ENCODE measurements at regions not wholly inside any gene's neighbourhood (a gene's known extent, or its start where the extent isn't known, plus 50 kb on each side); places are given as distances from the start of the nearest gene placed in this dataset.
"Not testable (repeated sequence)": the region's sequence is repeated elsewhere in the genome, so short reads cannot be mapped to it uniquely, and the experiment has no call there.

DNA sequence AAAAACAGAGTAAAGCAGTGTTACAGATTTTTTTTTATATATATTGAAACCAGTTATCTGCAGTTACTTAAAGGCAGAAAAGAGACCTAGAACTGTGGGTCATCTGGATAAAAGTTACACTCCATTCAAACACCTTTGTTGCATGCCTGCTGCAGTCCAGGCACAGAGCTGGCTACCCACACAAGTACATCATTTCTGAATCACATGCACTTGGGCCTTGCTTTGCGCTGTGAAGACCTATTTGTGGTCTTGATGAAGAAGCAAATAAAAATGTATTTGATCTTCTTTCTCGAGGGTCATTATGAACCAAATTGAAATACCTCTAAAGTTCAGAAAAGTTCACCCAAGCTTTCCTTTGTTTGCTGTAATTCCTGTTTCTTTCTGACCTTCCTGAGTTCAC lies 503.0 kb upstream of the ZNF608 start:
- Histone ChIP-seq H3K4me3 (no peak overlapping the region), H3K27me3 (no peaks in the 10 kb centered on the region), H3K4me1 (no peaks in the 10 kb centered on the region), H3K27ac (no peak overlapping the region), H3K36me3 (no peaks in the 10 kb centered on the region), H3K9me3 (peaks cover 4 to 11% of the 10 kb centered on the region in 2 donors)
- in situ Hi-C loops (cut with MboI; ENCODE audit: low pct_ligation_motif_present in 1 of 4, low pct_unique_long_range_greater_than_20kb in 1 of 4, low sequenced_read_pairs in 3 of 4), result no loop called here
- no peak for DNase-seq
- intact Hi-C loops (cut with DNase I; ENCODE audit: low total_unique reads), result no loop called here
- 67 to 68% methylated on average over 1 to 2 of the region's 2 CpGs for WGBS, 2 donors (ENCODE audit: low coverage in 1 of 2)
- TF ChIP-seq, protein P1, sequence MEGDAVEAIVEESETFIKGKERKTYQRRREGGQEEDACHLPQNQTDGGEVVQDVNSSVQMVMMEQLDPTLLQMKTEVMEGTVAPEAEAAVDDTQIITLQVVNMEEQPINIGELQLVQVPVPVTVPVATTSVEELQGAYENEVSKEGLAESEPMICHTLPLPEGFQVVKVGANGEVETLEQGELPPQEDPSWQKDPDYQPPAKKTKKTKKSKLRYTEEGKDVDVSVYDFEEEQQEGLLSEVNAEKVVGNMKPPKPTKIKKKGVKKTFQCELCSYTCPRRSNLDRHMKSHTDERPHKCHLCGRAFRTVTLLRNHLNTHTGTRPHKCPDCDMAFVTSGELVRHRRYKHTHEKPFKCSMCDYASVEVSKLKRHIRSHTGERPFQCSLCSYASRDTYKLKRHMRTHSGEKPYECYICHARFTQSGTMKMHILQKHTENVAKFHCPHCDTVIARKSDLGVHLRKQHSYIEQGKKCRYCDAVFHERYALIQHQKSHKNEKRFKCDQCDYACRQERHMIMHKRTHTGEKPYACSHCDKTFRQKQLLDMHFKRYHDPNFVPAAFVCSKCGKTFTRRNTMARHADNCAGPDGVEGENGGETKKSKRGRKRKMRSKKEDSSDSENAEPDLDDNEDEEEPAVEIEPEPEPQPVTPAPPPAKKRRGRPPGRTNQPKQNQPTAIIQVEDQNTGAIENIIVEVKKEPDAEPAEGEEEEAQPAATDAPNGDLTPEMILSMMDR (IDR thresholded peaks at IDR 0.05), result no peak
- no peak for TF ChIP-seq POLR2AphosphoS5 (IDR thresholded peaks at IDR 0.05)
- TF ChIP-seq EP300 (IDR thresholded peaks at IDR 0.05; ENCODE audit: low read depth), result no peak
- no peak for TF ChIP-seq POLR2A (IDR thresholded peaks at IDR 0.05)

- no peaks in the 10 kb centered on the region for H3K36me3 ChIP-seq
- no peaks in the 10 kb centered on the region for H3K27me3 ChIP-seq
- no peak overlapping the region for H3K27ac ChIP-seq
- TF ChIP-seq EP300 (IDR thresholded peaks at IDR 0.05; ENCODE audit: low read depth) (no peak), POLR2AphosphoS5 (IDR thresholded peaks at IDR 0.05) (no peak), POLR2A (IDR thresholded peaks at IDR 0.05) (no peak)
- TF ChIP-seq, protein P1 (IDR thresholded peaks at IDR 0.05), result no peak
- DNase-seq, result no peak
- peaks cover 4 to 13% of the 10 kb centered on the region in 2 donors for H3K9me3 ChIP-seq
- H3K4me3 ChIP-seq, result no peak overlapping the region
- in situ Hi-C loops (cut with MboI; ENCODE audit: low pct_ligation_motif_present in 1 of 4, low pct_unique_long_range_greater_than_20kb in 1 of 4, low sequenced_read_pairs in 3 of 4), result no loop called here
- intact Hi-C loops (cut with DNase I; ENCODE audit: low total_unique reads), result no loop called here
- H3K4me1 ChIP-seq, result no peaks in the 10 kb centered on the region
These were observed 505.3 kb upstream of the ZNF608 start for GRCh38 chr5:125251703-125252102.

DNA sequence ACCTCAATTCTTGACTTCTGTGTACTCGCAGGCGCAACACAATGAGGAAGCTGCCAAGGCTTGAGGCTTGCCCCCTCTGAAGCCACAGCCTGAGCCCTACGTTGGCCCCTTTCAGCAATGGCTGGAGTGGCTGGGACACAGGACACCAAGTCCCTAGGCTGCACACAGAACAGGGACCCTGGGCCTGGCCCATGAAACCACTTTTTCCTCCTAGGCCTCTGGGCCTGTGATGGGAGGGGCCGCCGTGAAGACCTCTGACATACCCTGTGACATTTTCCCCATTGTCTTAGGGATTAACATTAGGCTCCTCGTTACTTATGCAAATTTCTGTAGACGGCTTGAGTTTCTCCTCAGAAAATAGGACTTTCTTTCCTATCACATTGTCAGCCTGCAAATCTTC lies 507.2 kb upstream of the ZNF608 start:
- H3K4me3 ChIP-seq; H3K36me3 ChIP-seq; H3K27me3 ChIP-seq; H3K4me1 ChIP-seq; DNase-seq; H3K27ac ChIP-seq; in situ Hi-C loops (cut with MboI; ENCODE audit: low pct_ligation_motif_present in 1 of 4, low pct_unique_long_range_greater_than_20kb in 1 of 4, low sequenced_read_pairs in 3 of 4); intact Hi-C loops (cut with DNase I; ENCODE audit: low total_unique reads): not testable (repeated sequence)
- 69 to 84% methylated on average over 2 to 7 of the region's 7 CpGs for WGBS, 2 donors (ENCODE audit: low coverage in 1 of 2)
- H3K9me3 ChIP-seq, result peaks cover 4 to 13% of the 10 kb centered on the region in 2 donors

- Histone ChIP-seq H3K4me3 (no peak overlapping the region), H3K9me3 (peaks cover 4 to 13% of the 10 kb centered on the region in 2 donors), H3K36me3 (no peaks in the 10 kb centered on the region), H3K27me3 (no peaks in the 10 kb centered on the region), H3K4me1 (no peaks in the 10 kb centered on the region), H3K27ac (no peak overlapping the region)
- TF ChIP-seq, protein P1 (IDR thresholded peaks at IDR 0.05), result no peak
- TF ChIP-seq EP300 (IDR thresholded peaks at IDR 0.05; ENCODE audit: low read depth), result no peak
- no peak for TF ChIP-seq POLR2A (IDR thresholded peaks at IDR 0.05)
- TF ChIP-seq POLR2AphosphoS5 (IDR thresholded peaks at IDR 0.05), result no peak
- WGBS, 2 donors (ENCODE audit: low coverage in 1 of 2), result 74 to 100% methylated on average over 2 to 3 of the region's 3 CpGs
- intact Hi-C loops (cut with DNase I; ENCODE audit: low total_unique reads) (no loop called here), in situ Hi-C loops (cut with MboI; ENCODE audit: low pct_ligation_motif_present in 1 of 4, low pct_unique_long_range_greater_than_20kb in 1 of 4, low sequenced_read_pairs in 3 of 4) (no loop called here)
- DNase-seq, result no peak
These were observed 507.8 kb upstream of the ZNF608 start for GRCh38 chr5:125254267-125254666.

GRCh38 chr5:125256296-125256695 lies 509.9 kb upstream of the ZNF608 start:
- Histone ChIP-seq H3K9me3 (peaks cover 4 to 16% of the 10 kb centered on the region in 2 donors), H3K4me1 (no peaks in the 10 kb centered on the region), H3K27me3 (no peaks in the 10 kb centered on the region), H3K27ac (no peak overlapping the region), H3K4me3 (no peak overlapping the region), H3K36me3 (no peaks in the 10 kb centered on the region)
- in situ Hi-C loops (cut with MboI; ENCODE audit: low pct_ligation_motif_present in 1 of 4, low pct_unique_long_range_greater_than_20kb in 1 of 4, low sequenced_read_pairs in 3 of 4) (no loop called here), intact Hi-C loops (cut with DNase I; ENCODE audit: low total_unique reads) (no loop called here)
- TF ChIP-seq, protein P1 (IDR thresholded peaks at IDR 0.05), result no peak
- no peak for TF ChIP-seq POLR2AphosphoS5 (IDR thresholded peaks at IDR 0.05)
- TF ChIP-seq POLR2A (IDR thresholded peaks at IDR 0.05), result no peak
- TF ChIP-seq EP300 (IDR thresholded peaks at IDR 0.05; ENCODE audit: low read depth), result no peak
- DNase-seq, result no peak
- 88 to 94% methylated on average over 3 of the region's 3 CpGs for WGBS, 2 donors (ENCODE audit: low coverage in 1 of 2)
